Lung (tissue), 11 donors: ENCODE measurements at regions not wholly inside any gene's neighbourhood (a gene's known extent, or its start where the extent isn't known, plus 50 kb on each side); places are given as distances from the start of the nearest gene placed in this dataset.
"Not testable (repeated sequence)": the region's sequence is repeated elsewhere in the genome, so short reads cannot be mapped to it uniquely, and the experiment has no call there.

ENCODE experiments used
- ATAC-seq: fragments of 200-7000 bp; cut with Tn5 transposase; one replicate; pipeline ENCODE4 v1.9.1; 2020; ENCODE audit warnings: moderate number of reproducible peaks; ENCODE audit not compliant: insufficient read depth, low FRiP score
- DNase-seq, 3 donors: peaks; one replicate each; pipeline ENCODE4 v3.0.0-alpha.2; 2013 to 2017
- H3K27ac ChIP-seq, 2 donors: one replicate each; pipeline ENCODE4 v1.5.1; 2013; ENCODE audit warnings: mild to moderate bottlenecking in 2 of 2, moderate library complexity in 2 of 2, control low read depth in 1 of 2, inconsistent platforms in 1 of 2, low read depth in 1 of 2, low read length in 1 of 2
- H3K27me3 ChIP-seq, 3 donors: one replicate each; pipeline ENCODE4 v1.5.1; 2013; ENCODE audit warnings: low read length in 2 of 3; ENCODE audit not compliant: control insufficient read depth in 3 of 3, insufficient read depth in 3 of 3
- H3K36me3 ChIP-seq, 4 donors: one replicate each; pipeline ENCODE4 v1.5.1; 2013; ENCODE audit warnings: low read length in 4 of 4, mild to moderate bottlenecking in 1 of 4, moderate library complexity in 1 of 4; ENCODE audit not compliant: control insufficient read depth in 4 of 4, insufficient read depth in 4 of 4
- H3K4me1 ChIP-seq, 5 donors: one replicate each; pipeline ENCODE4 v1.5.1; 2013; ENCODE audit warnings: low read length in 5 of 5, mild to moderate bottlenecking in 2 of 5, moderate library complexity in 1 of 5; ENCODE audit not compliant: control insufficient read depth in 5 of 5, insufficient read depth in 5 of 5
- H3K4me3 ChIP-seq: one replicate; pipeline ENCODE4 v1.5.1; 2013; ENCODE audit warnings: mild to moderate bottlenecking, control low read depth, moderate library complexity
- H3K9ac ChIP-seq, 2 donors: one replicate each; pipeline ENCODE4 v1.5.1; 2013; ENCODE audit warnings: low read length in 2 of 2, control low read depth in 1 of 2; ENCODE audit not compliant: insufficient read depth in 1 of 2
- H3K9me3 ChIP-seq, 4 donors: one replicate each; pipeline ENCODE4 v1.5.1; 2013; ENCODE audit warnings: low read length in 3 of 4, mild to moderate bottlenecking in 1 of 4, moderate library complexity in 1 of 4; ENCODE audit not compliant: control insufficient read depth in 4 of 4, insufficient read depth in 3 of 4
- WGBS, 2 donors: extraction: QIAGEN DNeasy Blood & Tissue Kit; methylation state at CpG; one replicate each; pipeline ENCODE4 v1.1.7; 2013; 5-methylcytosine and 5-hydroxymethylcytosine counted together
- TF ChIP-seq, protein P1 (sequence below): IDR thresholded peaks from 2 replicates; pipeline ENCODE4 v1.5.1; 2012; ENCODE audit warnings: mild to moderate bottlenecking; ENCODE audit errors: control extremely low read depth, extremely low read depth
- donor health status: control.
- donor health status: control.
- donor health status: Bipolar disorder and iron deficiency.
- donor health status: healthy.
- donor health status: DM: yes; HTN: yes; CAD: no.

DNA sequence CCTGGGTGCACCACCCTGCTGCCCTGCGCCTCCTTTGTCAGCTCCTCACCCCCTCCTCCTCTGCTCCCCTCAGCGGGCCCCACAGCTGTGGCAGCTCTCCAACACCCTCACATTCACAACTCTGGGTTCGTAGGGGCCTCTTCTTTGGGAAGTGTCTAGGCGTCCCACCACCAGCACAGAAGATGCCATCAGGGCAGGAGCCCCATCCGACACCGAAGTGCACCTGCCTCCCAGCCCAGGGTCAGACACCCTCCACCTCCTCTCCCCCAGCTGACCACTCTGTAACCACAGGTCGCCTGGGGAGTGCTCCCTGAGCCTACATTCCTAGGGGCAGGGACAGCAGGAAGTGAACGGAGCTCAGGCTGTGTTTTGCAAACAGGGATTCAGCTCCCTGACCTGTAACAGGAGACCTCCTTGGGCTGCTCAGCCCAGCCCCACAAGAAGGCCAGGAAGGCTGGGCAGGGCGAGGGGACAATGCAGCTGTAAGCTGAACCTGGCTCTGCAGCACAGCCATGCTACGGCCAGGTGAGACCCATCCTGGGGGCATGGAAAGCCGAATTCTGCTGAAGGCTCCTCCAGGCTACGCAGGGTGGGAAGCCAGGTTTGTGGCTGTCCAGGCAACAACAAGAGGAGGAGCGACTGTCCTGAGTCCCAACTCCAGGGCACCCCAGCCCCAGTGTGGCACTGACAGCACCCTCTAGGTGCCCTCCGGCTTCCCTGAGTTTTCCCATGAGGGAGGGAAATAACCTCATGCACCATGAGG lies 269.0 kb downstream of the GOLGA6L6 start:
- H3K27me3 ChIP-seq, result no peaks in the 10 kb centered on the region
- no peak for ATAC-seq
- DNase-seq, result no peak
- H3K4me1 ChIP-seq, result no peaks in the 10 kb centered on the region
- H3K9ac ChIP-seq, result no peak overlapping the region
- TF ChIP-seq, protein P1, sequence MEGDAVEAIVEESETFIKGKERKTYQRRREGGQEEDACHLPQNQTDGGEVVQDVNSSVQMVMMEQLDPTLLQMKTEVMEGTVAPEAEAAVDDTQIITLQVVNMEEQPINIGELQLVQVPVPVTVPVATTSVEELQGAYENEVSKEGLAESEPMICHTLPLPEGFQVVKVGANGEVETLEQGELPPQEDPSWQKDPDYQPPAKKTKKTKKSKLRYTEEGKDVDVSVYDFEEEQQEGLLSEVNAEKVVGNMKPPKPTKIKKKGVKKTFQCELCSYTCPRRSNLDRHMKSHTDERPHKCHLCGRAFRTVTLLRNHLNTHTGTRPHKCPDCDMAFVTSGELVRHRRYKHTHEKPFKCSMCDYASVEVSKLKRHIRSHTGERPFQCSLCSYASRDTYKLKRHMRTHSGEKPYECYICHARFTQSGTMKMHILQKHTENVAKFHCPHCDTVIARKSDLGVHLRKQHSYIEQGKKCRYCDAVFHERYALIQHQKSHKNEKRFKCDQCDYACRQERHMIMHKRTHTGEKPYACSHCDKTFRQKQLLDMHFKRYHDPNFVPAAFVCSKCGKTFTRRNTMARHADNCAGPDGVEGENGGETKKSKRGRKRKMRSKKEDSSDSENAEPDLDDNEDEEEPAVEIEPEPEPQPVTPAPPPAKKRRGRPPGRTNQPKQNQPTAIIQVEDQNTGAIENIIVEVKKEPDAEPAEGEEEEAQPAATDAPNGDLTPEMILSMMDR, result no peak
- H3K36me3 ChIP-seq, result peaks cover 0 to 3% (median 0%) of the 10 kb centered on the region in 4 donors
- H3K27ac ChIP-seq, result no peak overlapping the region
- peaks cover 0 to 21% (median 10%) of the 10 kb centered on the region in 4 donors for H3K9me3 ChIP-seq
- WGBS, 2 donors, result 76 to 80% methylated on average over 14 of the region's 14 CpGs
- no peak overlapping the region for H3K4me3 ChIP-seq

DNA sequence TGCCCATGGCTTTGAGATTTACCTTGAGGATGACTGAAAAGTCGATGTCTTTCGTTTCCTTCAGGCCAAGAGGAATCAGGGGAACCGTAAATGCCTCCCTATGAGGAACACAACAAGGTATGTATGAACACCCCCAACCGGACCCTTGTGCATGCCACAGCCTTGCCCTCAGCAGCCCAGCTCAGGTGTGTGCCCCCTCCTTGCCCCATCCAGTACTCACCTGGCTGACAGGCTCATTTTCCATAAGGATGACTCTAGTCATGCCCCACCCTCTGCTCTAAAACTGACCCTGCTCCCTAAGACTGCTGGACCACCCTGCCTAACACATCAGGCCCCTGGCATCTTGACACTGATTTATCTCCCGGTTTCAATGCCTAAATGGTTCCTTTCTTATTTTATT lies 270.0 kb downstream of the GOLGA6L6 start:
- Histone ChIP-seq H3K27me3 (no peaks in the 10 kb centered on the region), H3K4me1 (no peaks in the 10 kb centered on the region), H3K36me3 (peaks cover 0 to 3% (median 0%) of the 10 kb centered on the region in 4 donors), H3K4me3 (no peak overlapping the region), H3K9ac (no peak overlapping the region), H3K27ac (no peak overlapping the region), H3K9me3 (peaks cover 0 to 18% (median 9%) of the 10 kb centered on the region in 4 donors)
- ATAC-seq (no peak), DNase-seq (no peak)
- TF ChIP-seq, protein P1, result no peak
- WGBS, 2 donors, result 65 to 66% methylated on average over 5 of the region's 5 CpGs

DNA sequence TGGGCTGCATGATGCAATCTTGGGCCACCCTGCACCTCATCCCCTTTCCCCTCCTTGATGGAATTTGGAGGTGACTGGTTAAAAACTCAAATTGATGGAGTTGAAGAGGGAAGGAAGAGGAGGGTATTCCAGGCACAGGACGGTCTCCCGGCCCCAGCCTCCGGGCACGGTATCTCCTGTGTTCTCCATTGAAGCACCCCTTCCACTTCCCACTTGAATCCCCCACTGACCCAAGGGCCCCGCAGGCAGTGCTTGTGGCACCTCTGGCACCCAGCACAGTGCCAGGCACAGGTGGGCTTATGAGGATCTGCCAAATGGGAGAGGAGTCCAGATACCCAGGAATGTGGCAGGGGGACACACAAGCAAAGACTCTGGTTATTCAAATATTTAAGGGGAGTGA lies 271.6 kb downstream of the GOLGA6L6 start:
- H3K27me3 ChIP-seq, H3K9ac ChIP-seq, H3K4me1 ChIP-seq, H3K36me3 ChIP-seq, H3K27ac ChIP-seq, DNase-seq, ATAC-seq, H3K4me3 ChIP-seq: not testable (repeated sequence)
- WGBS, 2 donors, result 85 to 93% methylated on average over 5 of the region's 5 CpGs
- peaks cover 0 to 14% (median 7%) of the 10 kb centered on the region in 4 donors for H3K9me3 ChIP-seq

DNA sequence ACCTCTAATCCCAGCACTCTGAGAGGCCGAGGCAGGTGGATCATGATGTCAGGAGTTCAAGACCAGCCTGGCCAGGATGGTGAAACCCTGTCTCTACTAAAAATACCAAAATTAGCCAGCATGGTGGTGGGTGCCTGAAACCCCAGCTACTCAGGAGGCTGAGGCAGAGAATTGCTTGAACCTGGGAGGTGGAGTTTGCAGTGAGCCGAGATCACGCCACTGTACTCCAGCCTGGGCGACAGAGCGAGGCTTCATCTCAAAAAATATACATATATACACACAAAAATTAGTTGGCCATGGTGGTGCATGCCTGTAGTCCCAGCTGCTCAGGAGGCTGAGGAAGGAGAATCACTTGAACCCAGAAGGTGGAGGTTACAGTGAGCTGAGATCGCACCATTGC lies 273.6 kb downstream of the GOLGA6L6 start:
- not testable (repeated sequence) for H3K36me3 ChIP-seq, H3K27me3 ChIP-seq, H3K9ac ChIP-seq, H3K4me3 ChIP-seq, DNase-seq, ATAC-seq, H3K27ac ChIP-seq, H3K4me1 ChIP-seq
- peaks cover 0 to 13% (median 6%) of the 10 kb centered on the region in 4 donors for H3K9me3 ChIP-seq
- WGBS, 2 donors, result 91 to 94% methylated on average over 6 of the region's 6 CpGs

DNA sequence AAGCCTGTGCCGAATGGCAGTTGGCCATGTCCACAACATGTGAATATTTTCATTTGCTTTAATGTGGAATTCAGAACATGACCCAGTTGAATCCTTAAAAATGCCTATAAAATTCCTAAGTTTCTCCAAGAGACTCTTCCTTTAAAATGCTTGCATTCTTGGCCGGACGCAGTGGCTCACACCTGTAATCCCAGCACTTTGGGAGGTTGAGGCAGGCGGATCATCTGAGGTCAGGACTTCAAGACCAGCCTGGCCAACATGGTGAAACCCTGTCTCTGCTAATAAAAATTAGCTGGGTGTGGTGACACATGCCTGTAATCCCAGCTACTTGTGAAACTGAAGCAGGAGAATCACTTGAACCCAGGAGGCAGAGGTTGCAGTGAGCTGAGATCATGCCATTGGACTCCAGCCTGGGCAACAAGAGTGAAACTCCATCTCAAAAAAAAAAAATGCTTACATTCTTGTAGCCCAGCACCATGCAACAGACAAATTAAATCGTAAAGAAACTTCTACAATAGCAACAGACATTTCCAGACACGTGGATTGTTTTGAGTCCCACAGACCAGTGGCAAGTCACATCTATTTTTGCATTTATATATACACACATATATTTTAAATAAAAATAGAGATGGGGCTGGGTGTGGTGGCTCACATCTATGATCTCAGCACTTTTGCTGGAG lies 274.4 kb downstream of the GOLGA6L6 start:
- H3K4me3 ChIP-seq, H3K27ac ChIP-seq, H3K4me1 ChIP-seq, ATAC-seq, H3K27me3 ChIP-seq, H3K9ac ChIP-seq, H3K36me3 ChIP-seq, DNase-seq: not testable (repeated sequence)
- peaks cover 0 to 13% (median 2%) of the 10 kb centered on the region in 4 donors for H3K9me3 ChIP-seq
- 75% methylated on average over 6 of the region's 6 CpGs for WGBS, 2 donors

DNA sequence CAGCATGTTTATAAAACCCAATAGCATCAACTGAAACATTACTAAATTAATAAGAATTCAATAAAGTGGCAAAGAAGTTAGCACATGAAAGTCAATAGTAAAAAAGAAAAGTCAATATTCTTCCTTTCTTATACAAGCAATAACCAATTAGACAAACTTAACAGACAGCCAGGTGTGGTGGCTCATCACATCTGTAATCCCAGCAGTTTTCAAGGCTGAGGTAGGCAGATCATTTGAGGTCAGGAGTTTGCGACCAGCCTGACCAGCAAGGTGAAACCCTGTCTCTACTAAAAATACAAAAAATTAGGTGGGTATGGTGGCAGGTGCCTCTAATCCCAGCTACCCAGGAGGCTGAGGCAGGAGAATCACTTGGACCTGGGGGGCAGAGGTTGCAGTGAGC lies 275.9 kb downstream of the GOLGA6L6 start:
- not testable (repeated sequence) for DNase-seq, H3K4me3 ChIP-seq, H3K4me1 ChIP-seq, H3K27me3 ChIP-seq, H3K27ac ChIP-seq, H3K9ac ChIP-seq, ATAC-seq, H3K36me3 ChIP-seq
- H3K9me3 ChIP-seq, result peaks cover 0 to 13% (median under 1%) of the 10 kb centered on the region in 4 donors
- 79 to 90% methylated on average over 1 of the region's 1 CpG for WGBS, 2 donors
